Superior temporal gyrus (tissue), 1 donor: ENCODE measurements at regions not wholly inside any gene's neighbourhood (a gene's known extent, or its start where the extent isn't known, plus 50 kb on each side); places are given as distances from the start of the nearest gene placed in this dataset.
"Not testable (repeated sequence)": the region's sequence is repeated elsewhere in the genome, so short reads cannot be mapped to it uniquely, and the experiment has no call there.

ENCODE experiments used
- DNase-seq: peaks from one replicate; pipeline ENCODE4 v3.0.0-alpha.2; 2016; ENCODE audit errors: extremely low spot score

GRCh38 chr2:205865056-205865455 is 182.8 kb downstream of the NRP2 start:
- no peak for DNase-seq

GRCh38 chr2:205864491-205864890 is 182.2 kb downstream of the NRP2 start:
- no peak for DNase-seq

- not testable (repeated sequence) for DNase-seq
These were observed 180.5 kb downstream of the NRP2 start for GRCh38 chr2:205862761-205863160.

GRCh38 chr2:205860885-205861284 is 178.6 kb downstream of the NRP2 start:
- DNase-seq = no peak

GRCh38 chr2:205860181-205860580 is 177.9 kb downstream of the NRP2 start:
- no peak for DNase-seq

GRCh38 chr2:205858881-205859441 is 176.7 kb downstream of the NRP2 start:
- no peak for DNase-seq

- DNase-seq = no peak
These were observed 176.0 kb downstream of the NRP2 start for GRCh38 chr2:205858275-205858674.

- no peak for DNase-seq
These were observed 175.4 kb downstream of the NRP2 start for GRCh38 chr2:205857520-205858237.

GRCh38 chr2:205852457-205852856 is 170.2 kb downstream of the NRP2 start:
- no peak for DNase-seq

GRCh38 chr2:205850611-205851010 is 168.3 kb downstream of the NRP2 start:
- no peak for DNase-seq

- no peak for DNase-seq
These were observed 167.8 kb downstream of the NRP2 start for GRCh38 chr2:205850132-205850531.

- no peak for DNase-seq
These were observed 166.8 kb downstream of the NRP2 start for GRCh38 chr2:205849136-205849535.

GRCh38 chr2:205848601-205849000 is 166.3 kb downstream of the NRP2 start:
- DNase-seq = no peak
